IPS-NIHi11 (cell line): ENCODE measurements at regions not wholly inside any gene's neighbourhood (a gene's known extent, or its start where the extent isn't known, plus 50 kb on each side); places are given as distances from the start of the nearest gene placed in this dataset.
"Not testable (repeated sequence)": the region's sequence is repeated elsewhere in the genome, so short reads cannot be mapped to it uniquely, and the experiment has no call there.

ENCODE experiments used
- DNase-seq: peaks from one replicate; pipeline ENCODE4 v3.0.0; 2012; ENCODE audit warnings: mixed read lengths, low spot score

DNA sequence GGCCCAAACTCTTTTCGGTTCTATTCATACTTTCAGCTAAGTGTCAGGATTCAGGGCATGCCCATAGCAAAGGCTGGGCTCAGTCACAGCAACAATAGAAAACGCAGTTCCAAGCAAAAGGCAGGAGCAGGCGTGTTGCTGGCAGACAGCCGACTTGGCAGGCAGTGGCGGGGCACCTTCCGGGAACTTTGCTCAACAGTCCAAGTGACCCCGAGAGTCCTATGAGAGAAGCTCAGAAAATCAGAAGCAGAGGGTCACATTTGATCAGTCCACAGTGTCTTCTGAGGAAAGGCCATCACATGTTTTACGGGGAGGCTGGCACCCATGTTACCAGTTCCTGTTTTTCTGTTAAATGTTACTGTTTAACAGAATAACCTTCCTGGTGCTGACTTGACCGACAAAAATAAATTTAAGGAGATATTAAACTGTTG, 115.0 kb downstream of the DACT1 start:
- DNase-seq, result no peak

DNA sequence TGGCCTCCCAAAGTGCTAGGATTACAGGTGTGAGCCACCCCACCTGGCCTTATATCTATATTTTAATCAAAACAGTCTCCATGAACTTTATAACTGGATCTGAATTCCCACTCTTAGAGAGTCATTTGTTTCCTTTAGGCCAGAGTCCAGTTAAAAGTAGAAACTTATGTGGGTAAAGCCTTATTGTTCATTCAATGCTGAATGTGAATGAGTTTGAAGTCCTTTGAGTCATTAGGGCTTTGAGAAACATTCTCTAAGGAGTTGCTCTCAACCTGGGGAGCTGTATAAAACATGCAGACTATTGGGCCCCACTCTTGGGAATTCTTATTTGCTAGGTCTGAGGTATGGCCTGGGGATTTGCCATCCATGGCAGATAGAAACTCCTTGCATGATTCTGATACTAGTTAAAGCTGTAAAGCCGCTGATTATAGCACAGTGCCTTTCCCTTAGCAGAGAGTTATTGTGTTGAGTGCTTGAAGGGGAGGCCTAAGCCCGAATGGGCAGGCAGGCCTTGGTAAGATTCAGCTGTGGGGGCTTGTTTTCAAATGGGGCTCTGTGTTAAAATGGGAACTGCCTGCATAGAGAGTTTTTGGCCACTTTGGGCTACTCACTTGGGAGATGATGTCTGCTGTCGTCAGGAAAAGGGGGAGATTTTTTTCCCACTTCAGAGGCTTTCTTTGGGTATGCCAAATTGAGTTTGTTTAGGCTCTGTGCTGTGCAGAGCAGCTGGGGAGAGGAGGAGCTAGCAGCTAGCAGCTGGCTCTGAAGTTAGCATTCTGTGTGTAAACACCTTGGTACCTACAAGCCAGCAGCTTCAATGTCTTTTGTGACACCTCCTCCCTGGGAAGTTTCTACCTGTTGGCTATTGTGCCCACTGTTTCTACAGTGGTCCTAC, 117.5 kb downstream of the DACT1 start:
- DNase-seq, result no peak

DNA sequence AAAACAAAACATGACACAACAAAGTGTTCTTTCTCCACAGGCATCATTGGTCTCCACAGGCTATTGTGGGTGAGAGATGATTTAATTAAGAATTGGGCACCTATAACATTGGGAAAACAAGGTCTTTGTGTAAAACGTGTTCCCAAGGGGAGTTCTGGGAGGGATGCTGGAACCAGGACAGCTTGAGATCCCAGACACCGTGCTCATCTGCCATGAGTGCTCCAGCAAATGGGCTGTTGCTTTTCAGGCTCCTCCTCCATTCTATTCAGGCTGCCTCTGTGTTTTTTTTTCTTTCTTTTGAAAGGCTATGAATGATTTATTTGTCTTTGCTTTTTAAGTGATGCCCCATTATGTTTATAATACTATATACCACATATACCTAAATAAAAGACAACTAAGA, 122.4 kb downstream of the DACT1 start:
- no peak for DNase-seq

DNA sequence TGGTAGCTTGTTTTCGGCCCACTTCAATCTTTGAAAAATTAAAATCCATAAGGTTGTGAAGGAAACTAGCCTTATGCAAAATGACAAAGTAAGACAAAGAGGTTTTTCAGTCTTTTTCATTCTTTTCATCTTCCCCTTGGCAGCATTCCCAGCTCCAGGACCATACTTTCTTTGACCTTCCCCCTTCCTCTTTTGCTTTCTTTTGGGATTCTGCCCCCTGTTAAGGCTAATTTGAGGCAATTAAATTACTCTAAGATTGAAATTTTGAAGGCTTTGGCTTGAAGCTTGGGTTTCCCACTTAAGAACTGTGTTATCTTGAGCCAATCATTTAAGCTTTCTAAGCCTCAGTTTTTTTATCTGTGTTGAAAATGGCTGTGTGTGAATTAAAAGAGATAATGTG, 124.9 kb downstream of the DACT1 start:
- DNase-seq, result no peak

GRCh38 chr14:58763210-58763609, 125.4 kb downstream of the DACT1 start:
- DNase-seq, result no peak

DNA sequence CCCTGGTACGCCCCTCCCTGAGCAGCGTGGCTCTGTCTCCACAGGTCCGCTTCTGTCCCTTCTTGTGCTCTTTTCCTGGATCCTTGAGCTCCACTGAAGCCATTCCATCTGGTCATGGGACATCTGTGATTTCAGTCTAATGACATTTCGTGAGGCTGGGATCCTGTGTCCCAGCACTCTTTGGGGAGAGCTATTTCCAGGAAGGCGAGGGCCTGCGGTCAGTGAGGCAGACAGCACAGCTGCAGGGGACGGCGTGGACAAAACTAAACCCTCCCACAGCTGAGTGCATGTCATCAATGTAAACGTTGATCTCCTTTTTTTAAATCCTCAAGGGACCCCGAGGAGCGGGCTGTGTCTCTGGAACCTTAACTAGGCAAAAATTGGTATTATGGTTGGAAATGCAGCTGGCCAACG, 127.7 kb downstream of the DACT1 start:
- no peak for DNase-seq

DNA sequence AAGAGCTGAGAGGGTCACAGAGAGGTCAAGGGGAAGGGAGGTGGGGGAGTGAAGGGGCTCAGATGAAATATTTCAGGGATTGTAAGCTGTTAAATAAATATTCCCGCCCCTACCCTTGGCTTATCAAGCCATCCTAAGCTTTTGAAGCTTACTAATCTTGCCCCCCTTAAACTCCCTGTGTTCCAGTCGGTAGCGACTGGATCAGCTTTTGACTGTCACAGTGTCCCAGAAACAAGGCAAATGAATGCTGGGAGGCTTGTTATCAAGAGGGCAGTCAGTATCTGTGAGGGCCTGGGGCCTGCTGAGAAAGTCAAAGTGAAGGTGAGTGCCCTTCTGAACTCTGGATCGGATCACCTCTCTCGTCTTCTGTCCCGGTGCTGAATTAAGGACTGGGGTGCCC, 128.1 kb downstream of the DACT1 start:
- DNase-seq, result no peak

DNA sequence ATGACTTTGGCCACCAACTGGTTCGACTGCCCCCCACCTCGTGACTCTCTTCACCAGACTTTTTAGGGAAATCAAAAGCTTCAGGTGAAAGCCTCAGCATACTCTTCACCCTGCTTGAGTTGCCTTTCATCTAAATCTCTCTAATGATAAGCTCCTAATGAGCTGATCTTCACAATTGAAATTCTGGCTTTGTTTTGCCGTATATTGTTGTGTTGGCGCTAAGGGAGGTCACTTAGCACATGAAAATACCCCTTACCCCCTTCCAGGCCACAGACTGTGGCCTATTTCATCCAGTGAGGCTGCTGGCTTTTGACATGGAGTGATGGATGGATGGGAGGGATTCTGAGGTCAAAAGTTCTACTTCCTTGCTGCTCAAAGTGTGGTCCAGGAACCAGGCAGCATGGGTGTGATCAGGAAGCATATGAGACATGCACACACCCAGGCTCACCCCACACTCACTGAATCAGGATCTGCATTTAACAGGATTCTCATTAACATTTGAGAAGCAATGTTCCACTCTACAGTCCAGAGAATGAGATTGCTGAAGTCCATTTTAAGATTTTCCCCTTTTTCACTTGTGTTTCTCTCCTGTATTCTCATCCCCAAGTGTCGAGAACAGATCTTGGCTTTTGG, 131.4 kb downstream of the DACT1 start:
- peak; percentile 55 for DNase-seq

DNA sequence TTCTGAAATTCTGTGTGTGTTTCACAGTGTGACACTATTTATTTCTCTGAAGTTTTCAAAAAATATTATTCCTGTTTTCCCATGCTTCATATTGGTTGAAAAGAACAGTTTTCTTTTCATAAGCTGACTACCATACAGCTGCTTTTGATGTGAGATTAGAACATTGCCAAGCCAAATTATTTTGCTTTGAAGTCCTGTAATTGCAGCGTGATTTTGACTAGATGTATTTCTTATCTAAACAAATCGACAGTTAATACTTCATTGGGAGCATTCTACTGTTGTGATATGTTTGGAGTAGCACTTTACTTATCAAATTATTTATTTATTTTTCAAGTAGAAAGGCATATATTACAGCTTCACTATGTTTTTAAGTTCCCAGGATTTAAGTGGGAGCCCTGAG, 132.0 kb downstream of the DACT1 start:
- DNase-seq, result no peak

- no peak for DNase-seq
Measured at GRCh38 chr14:58770491-58770982, 132.8 kb downstream of the DACT1 start.

DNA sequence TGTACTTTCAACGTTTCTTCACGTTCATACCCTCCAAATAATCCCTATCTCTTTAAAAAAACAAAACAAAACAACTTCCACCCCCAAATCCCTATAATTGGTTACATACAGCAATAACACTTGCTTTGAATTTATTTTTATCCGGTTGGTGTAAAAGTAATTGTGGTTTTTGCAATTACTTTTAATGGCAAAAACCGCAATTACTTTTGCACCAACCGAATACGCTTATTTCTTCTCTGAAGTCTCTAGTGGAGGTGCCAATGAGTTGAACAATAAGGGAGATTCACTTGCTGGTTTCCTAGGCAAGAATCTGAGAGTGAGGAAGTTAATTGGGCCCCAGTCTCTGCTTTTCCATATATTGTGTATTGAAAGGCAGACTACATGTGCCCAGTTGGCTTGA, 133.3 kb downstream of the DACT1 start:
- no peak for DNase-seq

DNA sequence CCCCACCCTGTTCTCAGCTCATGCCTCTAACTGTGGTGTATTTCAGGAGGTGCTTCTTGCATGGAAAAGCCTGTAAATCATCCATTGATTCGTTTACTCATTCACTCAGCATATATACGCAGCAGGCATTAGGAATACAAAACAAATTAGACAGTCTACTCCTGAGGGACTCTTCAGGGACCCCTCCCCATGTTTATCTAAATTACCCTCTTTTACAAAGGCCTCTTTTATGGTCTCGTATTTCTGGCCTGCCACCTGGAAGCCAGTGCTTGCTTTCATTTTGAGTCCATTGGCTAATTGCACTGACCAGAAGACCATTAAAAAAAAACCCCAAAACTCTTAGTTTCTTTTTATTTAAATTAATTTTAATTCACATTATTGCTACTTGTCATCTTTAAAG, 134.4 kb downstream of the DACT1 start:
- DNase-seq, result no peak

DNA sequence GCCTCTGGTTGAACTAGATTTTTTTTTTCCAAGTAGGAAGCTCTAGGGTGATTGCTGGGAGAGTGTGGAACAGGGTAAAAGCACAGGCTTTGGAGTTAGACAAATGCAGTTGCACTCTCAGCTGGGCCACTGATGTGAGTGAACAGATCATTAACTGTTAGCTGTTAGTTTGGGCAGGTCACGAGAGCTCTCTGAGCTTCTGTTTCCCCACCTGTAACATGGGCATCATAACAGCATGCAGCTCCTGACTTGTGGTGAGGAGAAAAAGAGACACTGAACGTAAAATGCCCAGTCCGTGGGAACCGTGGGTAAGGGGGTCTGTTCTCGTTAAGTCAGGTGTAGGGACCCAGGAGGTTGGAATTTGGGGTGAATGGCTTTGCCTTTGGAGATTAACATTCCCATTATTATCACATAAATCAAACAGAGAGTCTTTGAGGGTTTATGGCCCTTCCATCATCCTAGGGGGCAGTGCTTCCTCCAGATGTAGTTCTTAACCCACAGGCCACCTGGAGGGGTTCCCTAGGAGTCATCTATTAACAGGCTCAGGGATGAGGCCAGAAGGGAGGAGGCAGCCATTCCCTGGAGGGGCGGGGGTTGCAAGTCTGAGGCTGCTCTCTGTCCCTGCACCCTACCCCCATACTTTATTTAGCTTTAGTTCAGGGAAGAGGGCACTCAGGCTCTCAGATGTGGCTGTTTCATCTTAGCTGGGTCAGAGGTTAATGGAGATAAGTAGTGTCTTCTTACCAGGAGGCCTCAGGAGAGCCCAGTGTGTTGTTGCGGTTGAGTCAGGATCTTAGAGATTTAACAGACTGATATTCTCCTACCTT, 135.2 kb downstream of the DACT1 start:
- DNase-seq, result peak; percentile 40

- DNase-seq, result no peak
Measured at GRCh38 chr14:58774531-58774930, 136.8 kb downstream of the DACT1 start.

- DNase-seq, result not testable (repeated sequence)
Measured at GRCh38 chr14:58775130-58775529, 137.4 kb downstream of the DACT1 start.

- no peak for DNase-seq
Measured at GRCh38 chr14:58776516-58776915, 138.8 kb downstream of the DACT1 start.

- no peak for DNase-seq
Measured at GRCh38 chr14:58777541-58777979, 139.8 kb downstream of the DACT1 start.

GRCh38 chr14:58778202-58778601, 140.4 kb downstream of the DACT1 start:
- no peak for DNase-seq

- DNase-seq, result no peak
Measured at GRCh38 chr14:58779376-58779775, 141.6 kb downstream of the DACT1 start.

DNA sequence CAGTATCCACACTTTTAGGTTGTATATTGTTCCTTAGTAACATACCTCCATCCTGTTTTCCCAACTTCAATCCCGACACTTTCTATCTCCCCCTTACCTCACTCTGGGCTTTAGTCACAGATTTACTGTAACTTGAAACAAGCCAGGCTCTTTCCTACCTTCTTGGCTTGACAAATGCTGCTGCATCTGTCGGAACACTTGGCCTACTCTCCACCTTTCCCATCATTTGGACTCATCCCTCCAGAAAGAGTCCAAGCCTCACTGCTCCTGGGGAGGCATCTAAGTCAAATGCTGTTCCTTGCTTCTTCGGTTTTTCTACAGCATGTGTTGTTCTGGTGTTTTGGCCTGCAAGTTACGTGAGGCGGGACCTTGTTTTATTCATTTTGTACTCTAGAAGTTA, 142.4 kb downstream of the DACT1 start:
- DNase-seq, result no peak

DNA sequence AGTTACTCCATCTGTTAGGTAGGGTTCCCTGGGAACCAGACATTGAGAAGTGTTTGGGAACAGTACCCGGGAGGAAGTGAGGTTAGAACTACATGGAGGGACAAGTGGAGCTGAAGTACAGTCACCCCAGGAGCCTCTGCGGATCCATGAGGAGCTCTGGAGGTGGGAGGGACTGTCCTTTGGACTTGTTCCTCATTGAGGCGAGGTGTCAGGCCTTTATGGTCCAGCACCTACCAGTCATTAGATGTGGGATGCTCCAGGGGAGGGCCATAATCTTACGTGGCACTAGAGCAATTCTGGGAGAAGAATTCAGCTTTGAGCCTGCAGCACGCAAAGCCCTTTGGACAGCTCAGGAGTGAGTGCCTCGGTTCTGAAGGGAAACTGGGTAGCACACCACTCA, 142.8 kb downstream of the DACT1 start:
- no peak for DNase-seq

DNA sequence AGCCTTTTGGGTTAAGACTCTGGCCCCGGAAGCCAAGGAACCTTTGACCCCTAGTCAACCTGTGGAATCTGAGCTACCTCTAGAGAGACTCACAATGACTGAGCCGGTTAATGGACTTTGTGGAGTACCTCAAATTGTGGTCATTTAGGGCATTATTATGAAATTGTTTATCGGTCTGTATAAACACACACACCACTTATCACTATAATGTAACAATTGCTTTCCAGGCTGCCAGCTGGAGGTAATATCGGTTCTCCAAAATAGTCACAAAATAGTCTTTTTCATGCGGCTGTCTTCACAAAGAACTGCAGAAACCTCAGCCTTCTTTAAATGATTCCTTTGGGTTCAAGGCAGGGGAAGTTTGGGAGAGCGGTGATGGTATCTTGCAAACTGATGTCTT, 144.2 kb downstream of the DACT1 start:
- DNase-seq, result no peak
